ENCODE measurements at regions not wholly inside any gene's neighbourhood (a gene's known extent, or its start where the extent isn't known, plus 50 kb on each side); places are given as distances from the start of the nearest gene placed in this dataset.

- Histone ChIP-seq H3K36me3 (no peaks in the 10 kb centered on the region), H3K4me1 (no peaks in the 10 kb centered on the region), H3K27ac (no peak overlapping the region), H3K9me3 (peaks cover 0 to 7% (median 3%) of the 10 kb centered on the region in 3 donors), H3K27me3 (peaks cover 0 to 22% of the 10 kb centered on the region in 2 donors), H3K4me3 (no peak overlapping the region)
- no peak for DNase-seq
- intact Hi-C loops (cut with DNase I; ENCODE audit: low total_unique reads), result no loop called here
- no peak for TF ChIP-seq CTCF (IDR thresholded peaks at IDR 0.05)
Measured at GRCh38 chr16:54355251-54355650, 68.7 kb upstream of the IRX3 start.

GRCh38 chr16:54353097-54353496 is 66.5 kb upstream of the IRX3 start:
- H3K4me1 ChIP-seq, result no peaks in the 10 kb centered on the region
- H3K9me3 ChIP-seq, result peaks cover 0 to 7% (median 3%) of the 10 kb centered on the region in 3 donors
- H3K36me3 ChIP-seq, result no peaks in the 10 kb centered on the region
- DNase-seq, result no peak
- H3K4me3 ChIP-seq, result no peak overlapping the region
- peaks cover 0 to 11% of the 10 kb centered on the region in 2 donors for H3K27me3 ChIP-seq
- TF ChIP-seq CTCF (IDR thresholded peaks at IDR 0.05), result no peak
- H3K27ac ChIP-seq, result no peak overlapping the region
- intact Hi-C loops (cut with DNase I; ENCODE audit: low total_unique reads), result no loop called here

GRCh38 chr16:54351171-54351570 is 64.6 kb upstream of the IRX3 start:
- Histone ChIP-seq H3K4me3 (no peak overlapping the region), H3K4me1 (no peaks in the 10 kb centered on the region), H3K36me3 (no peaks in the 10 kb centered on the region), H3K27me3 (peaks cover 0 to 5% of the 10 kb centered on the region in 2 donors), H3K9me3 (peaks cover 0 to 7% (median 3%) of the 10 kb centered on the region in 3 donors), H3K27ac (no peak overlapping the region)
- intact Hi-C loops (cut with DNase I; ENCODE audit: low total_unique reads), result no loop called here
- no peak for TF ChIP-seq CTCF (IDR thresholded peaks at IDR 0.05)
- no peak for DNase-seq

GRCh38 chr16:54347961-54348360 is 61.4 kb upstream of the IRX3 start:
- no peak for DNase-seq
- H3K36me3 ChIP-seq, result no peaks in the 10 kb centered on the region
- H3K27me3 ChIP-seq, result peaks cover 0 to 16% of the 10 kb centered on the region in 2 donors
- no peak overlapping the region for H3K4me3 ChIP-seq
- H3K9me3 ChIP-seq, result no peaks in the 10 kb centered on the region
- no peak for TF ChIP-seq CTCF (IDR thresholded peaks at IDR 0.05)
- intact Hi-C loops (cut with DNase I; ENCODE audit: low total_unique reads), result no loop called here
- H3K27ac ChIP-seq, result no peak overlapping the region
- no peaks in the 10 kb centered on the region for H3K4me1 ChIP-seq

DNA sequence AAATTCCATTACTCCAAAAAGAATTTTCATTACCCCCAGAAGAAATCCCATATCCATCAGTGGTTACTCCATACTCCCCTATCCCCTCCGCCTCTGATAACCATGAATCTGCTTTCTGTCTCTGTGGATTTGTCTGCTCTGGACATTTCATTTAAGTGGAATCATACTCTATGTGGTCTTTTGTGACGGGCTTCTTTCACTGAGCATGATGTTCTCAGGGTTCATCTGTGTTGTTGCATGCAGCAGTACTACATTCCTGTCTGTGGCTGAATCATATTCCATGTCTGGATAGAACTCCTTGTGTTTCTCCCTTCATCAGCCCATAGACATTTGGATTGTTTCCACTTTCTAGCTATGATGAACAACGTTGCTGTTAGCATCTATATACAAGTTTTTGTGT is 59.5 kb upstream of the IRX3 start:
- DNase-seq, result no peak

More for the DNA sequence above, 59.5 kb upstream of the IRX3 start:
- no peak overlapping the region for H3K27ac ChIP-seq
- H3K36me3 ChIP-seq, result no peaks in the 10 kb centered on the region
- H3K27me3 ChIP-seq, result peaks cover 0 to 17% of the 10 kb centered on the region in 2 donors
- no peaks in the 10 kb centered on the region for H3K9me3 ChIP-seq
- H3K4me3 ChIP-seq, result no peak overlapping the region
- H3K4me1 ChIP-seq, result no peaks in the 10 kb centered on the region
- TF ChIP-seq CTCF (IDR thresholded peaks at IDR 0.05), result no peak
- intact Hi-C loops (cut with DNase I; ENCODE audit: low total_unique reads), result no loop called here
